ENCODE measurements at regions not wholly inside any gene's neighbourhood (a gene's known extent, or its start where the extent isn't known, plus 50 kb on each side); places are given as distances from the start of the nearest gene placed in this dataset.

GRCh38 chr6:62980093-62980492 is 231.2 kb upstream of the FKBP1C start:
- Histone ChIP-seq H3K36me3 (ENCODE audit: insufficient read depth, low read length) (no peaks in the 10 kb centered on the region), H3K9ac (ENCODE audit: low read length) (no peak overlapping the region), H3F3A (ENCODE audit: insufficient read depth, low read length, poor library complexity, severe bottlenecking) (no peaks in the 10 kb centered on the region), H3K9me2 (ENCODE audit: insufficient read depth, low read length) (no peaks in the 10 kb centered on the region), H2AFZ (ENCODE audit: low read depth, low read length) (no peak overlapping the region), H3K27me3 (ENCODE audit: insufficient read depth, low read depth, low read length) (no peaks in the 10 kb centered on the region), H4K20me1 (ENCODE audit: insufficient read depth) (no peaks in the 10 kb centered on the region), H3K4me2 (ENCODE audit: low read length) (no peak overlapping the region), H3K27ac (ENCODE audit: low read length) (no peak overlapping the region), H3K4me3 (ENCODE audit: low read length) (no peak overlapping the region), H3K79me2 (replicated peaks; ENCODE audit: insufficient read depth, low read length) (no peaks in the 10 kb centered on the region), H3K9me3 (ENCODE audit: low read length) (no peaks in the 10 kb centered on the region)
- TF ChIP-seq, protein P1, sequence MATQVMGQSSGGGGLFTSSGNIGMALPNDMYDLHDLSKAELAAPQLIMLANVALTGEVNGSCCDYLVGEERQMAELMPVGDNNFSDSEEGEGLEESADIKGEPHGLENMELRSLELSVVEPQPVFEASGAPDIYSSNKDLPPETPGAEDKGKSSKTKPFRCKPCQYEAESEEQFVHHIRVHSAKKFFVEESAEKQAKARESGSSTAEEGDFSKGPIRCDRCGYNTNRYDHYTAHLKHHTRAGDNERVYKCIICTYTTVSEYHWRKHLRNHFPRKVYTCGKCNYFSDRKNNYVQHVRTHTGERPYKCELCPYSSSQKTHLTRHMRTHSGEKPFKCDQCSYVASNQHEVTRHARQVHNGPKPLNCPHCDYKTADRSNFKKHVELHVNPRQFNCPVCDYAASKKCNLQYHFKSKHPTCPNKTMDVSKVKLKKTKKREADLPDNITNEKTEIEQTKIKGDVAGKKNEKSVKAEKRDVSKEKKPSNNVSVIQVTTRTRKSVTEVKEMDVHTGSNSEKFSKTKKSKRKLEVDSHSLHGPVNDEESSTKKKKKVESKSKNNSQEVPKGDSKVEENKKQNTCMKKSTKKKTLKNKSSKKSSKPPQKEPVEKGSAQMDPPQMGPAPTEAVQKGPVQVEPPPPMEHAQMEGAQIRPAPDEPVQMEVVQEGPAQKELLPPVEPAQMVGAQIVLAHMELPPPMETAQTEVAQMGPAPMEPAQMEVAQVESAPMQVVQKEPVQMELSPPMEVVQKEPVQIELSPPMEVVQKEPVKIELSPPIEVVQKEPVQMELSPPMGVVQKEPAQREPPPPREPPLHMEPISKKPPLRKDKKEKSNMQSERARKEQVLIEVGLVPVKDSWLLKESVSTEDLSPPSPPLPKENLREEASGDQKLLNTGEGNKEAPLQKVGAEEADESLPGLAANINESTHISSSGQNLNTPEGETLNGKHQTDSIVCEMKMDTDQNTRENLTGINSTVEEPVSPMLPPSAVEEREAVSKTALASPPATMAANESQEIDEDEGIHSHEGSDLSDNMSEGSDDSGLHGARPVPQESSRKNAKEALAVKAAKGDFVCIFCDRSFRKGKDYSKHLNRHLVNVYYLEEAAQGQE (IDR thresholded peaks at IDR 0.05; ENCODE audit: borderline replicate concordance) = no peak
- TF ChIP-seq MXI1 (conservative IDR thresholded peaks at IDR 0.05; ENCODE audit: poor library complexity, severe bottlenecking) (no peak), POLR2AphosphoS5 (IDR thresholded peaks at IDR 0.05) (no peak), EP300 (conservative IDR thresholded peaks at IDR 0.05; ENCODE audit: poor library complexity, severe bottlenecking) (no peak), RAD21 (conservative IDR thresholded peaks at IDR 0.05) (no peak), EZH2 (IDR thresholded peaks at IDR 0.05; ENCODE audit: borderline replicate concordance, insufficient read depth, low read length, poor library complexity, severe bottlenecking) (no peak), SMC3 (conservative IDR thresholded peaks at IDR 0.05; ENCODE audit: poor library complexity) (no peak), CTCF (IDR thresholded peaks at IDR 0.05; ENCODE audit: poor library complexity, severe bottlenecking) (no peak), TAF1 (IDR thresholded peaks at IDR 0.05; ENCODE audit: low read depth) (no peak)

GRCh38 chr6:62980724-62981123 is 230.5 kb upstream of the FKBP1C start:
- Histone ChIP-seq H3K4me2 (ENCODE audit: low read length) (no peak overlapping the region), H2AFZ (ENCODE audit: low read depth, low read length) (no peak overlapping the region)
- TF ChIP-seq MXI1 (conservative IDR thresholded peaks at IDR 0.05; ENCODE audit: poor library complexity, severe bottlenecking) = no peak
- TF ChIP-seq TAF1 (IDR thresholded peaks at IDR 0.05; ENCODE audit: low read depth) = no peak
- TF ChIP-seq POLR2AphosphoS5 (IDR thresholded peaks at IDR 0.05) = no peak
- TF ChIP-seq, protein P1 (IDR thresholded peaks at IDR 0.05; ENCODE audit: borderline replicate concordance) = no peak
- no peak for TF ChIP-seq SMC3 (conservative IDR thresholded peaks at IDR 0.05; ENCODE audit: poor library complexity)
- TF ChIP-seq CTCF (IDR thresholded peaks at IDR 0.05; ENCODE audit: poor library complexity, severe bottlenecking) = no peak
- no peak for TF ChIP-seq EZH2 (IDR thresholded peaks at IDR 0.05; ENCODE audit: borderline replicate concordance, insufficient read depth, low read length, poor library complexity, severe bottlenecking)
- no peak for TF ChIP-seq RAD21 (conservative IDR thresholded peaks at IDR 0.05)
- TF ChIP-seq EP300 (conservative IDR thresholded peaks at IDR 0.05; ENCODE audit: poor library complexity, severe bottlenecking) = no peak

More at GRCh38 chr6:62980724-62981123, 230.5 kb upstream of the FKBP1C start:
- no peaks in the 10 kb centered on the region for H3K9me2 ChIP-seq (ENCODE audit: insufficient read depth, low read length)
- H4K20me1 ChIP-seq (ENCODE audit: insufficient read depth) = no peaks in the 10 kb centered on the region
- no peaks in the 10 kb centered on the region for H3K79me2 ChIP-seq (replicated peaks; ENCODE audit: insufficient read depth, low read length)
- H3K27ac ChIP-seq (ENCODE audit: low read length) = no peak overlapping the region
- no peak overlapping the region for H3K9ac ChIP-seq (ENCODE audit: low read length)
- no peaks in the 10 kb centered on the region for H3F3A ChIP-seq (ENCODE audit: insufficient read depth, low read length, poor library complexity, severe bottlenecking)
- H3K9me3 ChIP-seq (ENCODE audit: low read length) = no peaks in the 10 kb centered on the region
- H3K36me3 ChIP-seq (ENCODE audit: insufficient read depth, low read length) = no peaks in the 10 kb centered on the region
- no peak overlapping the region for H3K4me3 ChIP-seq (ENCODE audit: low read length)
- H3K27me3 ChIP-seq (ENCODE audit: insufficient read depth, low read depth, low read length) = no peaks in the 10 kb centered on the region

All from neural cell (in vitro differentiated cells).